Dermis microvascular lymphatic vessel endothelial cell (primary cell): ENCODE measurements at regions not wholly inside any gene's neighbourhood (a gene's known extent, or its start where the extent isn't known, plus 50 kb on each side); places are given as distances from the start of the nearest gene placed in this dataset.
"Not testable (repeated sequence)": the region's sequence is repeated elsewhere in the genome, so short reads cannot be mapped to it uniquely, and the experiment has no call there.

Experiments used
- DNase-seq, 2 donors: peaks; one replicate each; pipeline versions ENCODE4 v3.0.0 to v3.0.0-alpha.2; 2010; ENCODE audit warnings: low read depth in 2 of 2

GRCh38 chr5:56763711-56764466 lies 51.5 kb upstream of the MAP3K1 start:
- no peak for DNase-seq

GRCh38 chr5:56763182-56763581 lies 52.2 kb upstream of the MAP3K1 start:
- DNase-seq = no peak

- no peak for DNase-seq
Measured at GRCh38 chr5:56761151-56761885, 54.0 kb upstream of the MAP3K1 start.

- no peak for DNase-seq
Measured at GRCh38 chr5:56760723-56761122, 54.6 kb upstream of the MAP3K1 start.

- DNase-seq = no peak
Measured at GRCh38 chr5:56759521-56760216, 55.7 kb upstream of the MAP3K1 start.

- DNase-seq = no peak
Measured at GRCh38 chr5:56757077-56757476, 58.3 kb upstream of the MAP3K1 start.

- no peak for DNase-seq
Measured at GRCh38 chr5:56755036-56755555, 60.3 kb upstream of the MAP3K1 start.

- not testable (repeated sequence) for DNase-seq
Measured at GRCh38 chr5:56753588-56753987, 61.8 kb upstream of the MAP3K1 start.

- DNase-seq = no peak
Measured at GRCh38 chr5:56751572-56752313, 63.6 kb upstream of the MAP3K1 start.

GRCh38 chr5:56749842-56750241 lies 65.5 kb upstream of the MAP3K1 start:
- DNase-seq = no peak

- DNase-seq = no peak
Measured at GRCh38 chr5:56746553-56747339, 68.6 kb upstream of the MAP3K1 start.

GRCh38 chr5:56745864-56746263 lies 69.5 kb upstream of the MAP3K1 start:
- DNase-seq = no peak

- DNase-seq = no peak
Measured at GRCh38 chr5:56740868-56741267, 74.5 kb upstream of the MAP3K1 start.

GRCh38 chr5:56739990-56740389 lies 75.4 kb upstream of the MAP3K1 start:
- peak; percentile 31 to 84 for DNase-seq

- DNase-seq = no peak
Measured at GRCh38 chr5:56737951-56738606, 77.3 kb upstream of the MAP3K1 start.

GRCh38 chr5:56737002-56737621 lies 78.2 kb upstream of the MAP3K1 start:
- peak in 1 of 2 donors; percentile 31 for DNase-seq

- no peak for DNase-seq
Measured at GRCh38 chr5:56735849-56736641, 79.3 kb upstream of the MAP3K1 start.

GRCh38 chr5:56734091-56734694 lies 81.2 kb upstream of the MAP3K1 start:
- no peak for DNase-seq
